ENCODE measurements at regions not wholly inside any gene's neighbourhood (a gene's known extent, or its start where the extent isn't known, plus 50 kb on each side); places are given as distances from the start of the nearest gene placed in this dataset.

GRCh38 chr2:150939087-150939486 is 322.6 kb downstream of the RBM43 start:
- TF ChIP-seq POLR2A (IDR thresholded peaks at IDR 0.05) (no peak), CTCF (IDR thresholded peaks at IDR 0.05) (no peak)

All from prostate gland (tissue), 2 donors.